ENCODE measurements at regions not wholly inside any gene's neighbourhood (a gene's known extent, or its start where the extent isn't known, plus 50 kb on each side); places are given as distances from the start of the nearest gene placed in this dataset.

DNA sequence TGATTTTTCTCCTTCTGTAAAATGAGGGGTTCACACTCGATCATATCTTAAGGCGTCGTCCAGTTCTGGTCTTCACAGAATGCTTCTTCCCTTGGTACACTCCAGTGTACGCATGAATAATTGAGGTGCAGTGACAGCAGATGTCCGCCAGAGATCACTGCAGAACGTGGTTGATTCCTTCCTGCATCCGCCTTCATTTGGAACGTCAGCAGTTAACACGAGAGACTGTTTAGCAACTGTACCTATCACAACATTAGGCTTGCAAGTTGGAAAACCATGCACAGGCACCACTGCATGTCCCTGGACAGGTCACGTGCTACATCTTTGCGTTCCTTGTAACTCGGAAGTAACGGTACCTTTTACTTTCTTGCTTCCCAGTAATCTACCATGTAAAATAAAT lies 66.0 kb upstream of the GEMIN8 start:
- TF ChIP-seq, protein P1, sequence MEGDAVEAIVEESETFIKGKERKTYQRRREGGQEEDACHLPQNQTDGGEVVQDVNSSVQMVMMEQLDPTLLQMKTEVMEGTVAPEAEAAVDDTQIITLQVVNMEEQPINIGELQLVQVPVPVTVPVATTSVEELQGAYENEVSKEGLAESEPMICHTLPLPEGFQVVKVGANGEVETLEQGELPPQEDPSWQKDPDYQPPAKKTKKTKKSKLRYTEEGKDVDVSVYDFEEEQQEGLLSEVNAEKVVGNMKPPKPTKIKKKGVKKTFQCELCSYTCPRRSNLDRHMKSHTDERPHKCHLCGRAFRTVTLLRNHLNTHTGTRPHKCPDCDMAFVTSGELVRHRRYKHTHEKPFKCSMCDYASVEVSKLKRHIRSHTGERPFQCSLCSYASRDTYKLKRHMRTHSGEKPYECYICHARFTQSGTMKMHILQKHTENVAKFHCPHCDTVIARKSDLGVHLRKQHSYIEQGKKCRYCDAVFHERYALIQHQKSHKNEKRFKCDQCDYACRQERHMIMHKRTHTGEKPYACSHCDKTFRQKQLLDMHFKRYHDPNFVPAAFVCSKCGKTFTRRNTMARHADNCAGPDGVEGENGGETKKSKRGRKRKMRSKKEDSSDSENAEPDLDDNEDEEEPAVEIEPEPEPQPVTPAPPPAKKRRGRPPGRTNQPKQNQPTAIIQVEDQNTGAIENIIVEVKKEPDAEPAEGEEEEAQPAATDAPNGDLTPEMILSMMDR (IDR thresholded peaks at IDR 0.05 in 2 of 3, conservative IDR thresholded peaks at IDR 0.05 in 1 of 3; ENCODE audit: insufficient read depth in 2 of 3, low read depth in 1 of 3, low read length in 3 of 3), result peak; percentile 64 to 79 (median 76)
- TF ChIP-seq EGR1 (conservative IDR thresholded peaks at IDR 0.05), result no peak
- TF ChIP-seq ZZZ3 (IDR thresholded peaks at IDR 0.05), result no peak
- TF ChIP-seq SRSF9 (IDR thresholded peaks at IDR 0.05; ENCODE audit: borderline replicate concordance, low read depth, low read length), result no peak
- TF ChIP-seq HNRNPUL1 (IDR thresholded peaks at IDR 0.05; ENCODE audit: low read length), result no peak
- no peak for TF ChIP-seq ZFP91 (CRISPR knock-in tag; IDR thresholded peaks at IDR 0.05)
- no peak for TF ChIP-seq ZKSCAN8 (CRISPR knock-in tag; IDR thresholded peaks at IDR 0.05)
- TF ChIP-seq, protein P2, sequence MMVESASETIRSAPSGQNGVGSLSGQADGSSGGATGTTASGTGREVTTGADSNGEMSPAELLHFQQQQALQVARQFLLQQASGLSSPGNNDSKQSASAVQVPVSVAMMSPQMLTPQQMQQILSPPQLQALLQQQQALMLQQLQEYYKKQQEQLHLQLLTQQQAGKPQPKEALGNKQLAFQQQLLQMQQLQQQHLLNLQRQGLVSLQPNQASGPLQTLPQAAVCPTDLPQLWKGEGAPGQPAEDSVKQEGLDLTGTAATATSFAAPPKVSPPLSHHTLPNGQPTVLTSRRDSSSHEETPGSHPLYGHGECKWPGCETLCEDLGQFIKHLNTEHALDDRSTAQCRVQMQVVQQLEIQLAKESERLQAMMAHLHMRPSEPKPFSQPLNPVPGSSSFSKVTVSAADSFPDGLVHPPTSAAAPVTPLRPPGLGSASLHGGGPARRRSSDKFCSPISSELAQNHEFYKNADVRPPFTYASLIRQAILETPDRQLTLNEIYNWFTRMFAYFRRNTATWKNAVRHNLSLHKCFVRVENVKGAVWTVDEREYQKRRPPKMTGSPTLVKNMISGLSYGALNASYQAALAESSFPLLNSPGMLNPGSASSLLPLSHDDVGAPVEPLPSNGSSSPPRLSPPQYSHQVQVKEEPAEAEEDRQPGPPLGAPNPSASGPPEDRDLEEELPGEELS (CRISPR knock-in tag; IDR thresholded peaks at IDR 0.05; ENCODE audit: borderline replicate concordance), result no peak
- TF ChIP-seq ZNF79 (CRISPR knock-in tag; IDR thresholded peaks at IDR 0.05; ENCODE audit: low read depth), result no peak
